Fibroblast of pulmonary artery (primary cell): ENCODE measurements at regions not wholly inside any gene's neighbourhood (a gene's known extent, or its start where the extent isn't known, plus 50 kb on each side); places are given as distances from the start of the nearest gene placed in this dataset.

ENCODE experiments used
- DNase-seq: peaks from one replicate; pipeline ENCODE4 v3.0.0-alpha.2; 2010; ENCODE audit warnings: low read depth
- H3K4me3 ChIP-seq: replicated peaks from 2 replicates; pipeline ENCODE4 v1.5.1; 2011; ENCODE audit warnings: low read depth, mild to moderate bottlenecking, control low read depth, low read length, moderate library complexity
- TF ChIP-seq, protein P1 (sequence below): IDR thresholded peaks from 2 replicates; pipeline ENCODE4 v1.5.1; 2011; ENCODE audit warnings: mild to moderate bottlenecking, control low read depth, low read length, inconsistent platforms; ENCODE audit errors: missing control alignments

GRCh38 chr5:168182269-168182668 lies 109.2 kb upstream of the WWC1 start:
- no peak overlapping the region for H3K4me3 ChIP-seq
- no peak for DNase-seq
- TF ChIP-seq, protein P1, sequence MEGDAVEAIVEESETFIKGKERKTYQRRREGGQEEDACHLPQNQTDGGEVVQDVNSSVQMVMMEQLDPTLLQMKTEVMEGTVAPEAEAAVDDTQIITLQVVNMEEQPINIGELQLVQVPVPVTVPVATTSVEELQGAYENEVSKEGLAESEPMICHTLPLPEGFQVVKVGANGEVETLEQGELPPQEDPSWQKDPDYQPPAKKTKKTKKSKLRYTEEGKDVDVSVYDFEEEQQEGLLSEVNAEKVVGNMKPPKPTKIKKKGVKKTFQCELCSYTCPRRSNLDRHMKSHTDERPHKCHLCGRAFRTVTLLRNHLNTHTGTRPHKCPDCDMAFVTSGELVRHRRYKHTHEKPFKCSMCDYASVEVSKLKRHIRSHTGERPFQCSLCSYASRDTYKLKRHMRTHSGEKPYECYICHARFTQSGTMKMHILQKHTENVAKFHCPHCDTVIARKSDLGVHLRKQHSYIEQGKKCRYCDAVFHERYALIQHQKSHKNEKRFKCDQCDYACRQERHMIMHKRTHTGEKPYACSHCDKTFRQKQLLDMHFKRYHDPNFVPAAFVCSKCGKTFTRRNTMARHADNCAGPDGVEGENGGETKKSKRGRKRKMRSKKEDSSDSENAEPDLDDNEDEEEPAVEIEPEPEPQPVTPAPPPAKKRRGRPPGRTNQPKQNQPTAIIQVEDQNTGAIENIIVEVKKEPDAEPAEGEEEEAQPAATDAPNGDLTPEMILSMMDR = no peak

GRCh38 chr5:168184103-168184502 lies 107.3 kb upstream of the WWC1 start:
- DNase-seq = no peak
- no peak overlapping the region for H3K4me3 ChIP-seq
- TF ChIP-seq, protein P1 = no peak

DNA sequence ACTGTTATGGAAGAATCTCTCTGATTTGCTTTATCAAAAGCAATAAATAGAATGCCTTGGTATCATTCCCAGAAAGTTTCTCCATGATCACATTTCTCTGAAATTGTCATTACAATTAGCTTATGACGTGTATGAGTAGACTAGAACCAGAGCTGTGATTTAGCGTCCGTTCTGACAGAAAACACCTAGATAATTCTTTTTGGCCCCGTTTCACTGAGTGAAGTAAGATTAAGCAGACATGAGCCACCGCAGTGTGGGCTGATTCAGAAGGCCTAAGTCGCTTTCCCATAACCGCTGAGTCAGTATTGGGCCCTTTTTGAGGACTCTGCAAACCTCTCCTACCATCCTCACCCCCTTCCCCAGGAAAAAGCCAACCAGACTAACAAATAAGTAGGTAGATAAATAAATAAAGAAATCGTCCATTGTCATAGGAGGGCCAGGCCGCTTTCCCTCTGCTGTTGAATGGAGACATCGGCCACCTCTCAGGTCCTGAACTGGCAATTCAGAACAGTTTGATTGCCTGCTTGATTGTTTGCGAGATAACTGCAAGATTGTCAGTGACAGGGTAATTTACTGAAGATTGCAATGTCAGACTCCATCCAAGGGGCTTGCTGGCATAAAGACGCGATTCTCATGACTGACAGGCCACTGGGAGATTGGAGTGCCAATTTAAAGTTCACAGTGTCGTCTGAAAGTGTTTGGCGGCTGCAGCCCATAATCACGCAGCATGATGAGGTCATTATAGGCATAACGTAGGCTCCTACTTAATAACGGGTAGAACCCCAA lies 105.0 kb upstream of the WWC1 start:
- no peak overlapping the region for H3K4me3 ChIP-seq
- DNase-seq = peak; percentile 14
- TF ChIP-seq, protein P1 = no peak

DNA sequence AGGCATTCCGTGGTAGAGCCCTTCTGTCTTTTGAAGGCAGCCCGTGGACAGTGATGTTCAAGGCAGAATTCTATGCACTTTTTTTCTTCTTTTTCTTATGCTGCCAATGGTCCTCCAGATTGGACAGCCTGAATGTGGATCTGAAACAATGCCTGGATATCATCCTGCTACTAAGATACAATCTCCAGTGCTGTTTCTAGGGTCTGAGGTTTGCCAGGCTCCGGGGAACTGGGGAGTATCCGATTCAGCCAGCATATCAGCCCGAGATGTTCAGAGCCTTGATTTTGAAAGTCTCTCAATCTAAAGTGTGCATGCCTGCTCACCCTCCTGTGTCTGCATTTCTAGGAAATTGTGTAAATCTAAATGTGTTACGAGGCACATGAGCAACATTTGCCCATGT lies 103.8 kb upstream of the WWC1 start:
- DNase-seq = no peak
- no peak overlapping the region for H3K4me3 ChIP-seq
- TF ChIP-seq, protein P1 = no peak

DNA sequence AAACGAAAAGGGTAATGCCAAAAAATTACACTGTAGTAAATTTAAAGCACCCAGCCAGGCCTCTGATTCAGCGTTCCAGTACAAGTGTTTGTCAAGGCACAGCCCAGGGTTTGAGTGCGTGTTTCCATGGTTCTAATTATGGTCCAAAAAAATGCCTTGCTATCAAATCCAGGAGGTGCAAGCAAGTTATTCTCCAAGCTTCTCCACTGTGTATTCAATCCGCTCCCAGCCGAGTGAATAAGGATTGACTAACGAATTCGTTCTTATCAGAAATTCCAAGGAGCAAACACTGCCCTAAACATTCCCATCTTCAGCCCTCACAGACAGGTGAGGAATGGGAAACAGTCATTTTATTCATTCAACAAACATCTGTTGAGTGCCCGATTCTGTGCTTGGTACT lies 103.3 kb upstream of the WWC1 start:
- H3K4me3 ChIP-seq = no peak overlapping the region
- TF ChIP-seq, protein P1 = no peak
- DNase-seq = no peak

GRCh38 chr5:168192120-168192519 lies 99.3 kb upstream of the WWC1 start:
- TF ChIP-seq, protein P1 = no peak
- H3K4me3 ChIP-seq = no peak overlapping the region
- DNase-seq = no peak
